Breast epithelium (tissue), 4 donors: ENCODE measurements at regions not wholly inside any gene's neighbourhood (a gene's known extent, or its start where the extent isn't known, plus 50 kb on each side); places are given as distances from the start of the nearest gene placed in this dataset.
"Not testable (repeated sequence)": the region's sequence is repeated elsewhere in the genome, so short reads cannot be mapped to it uniquely, and the experiment has no call there.

Experiments
- DNase-seq, 2 donors: peaks; one replicate each; pipeline ENCODE4 v3.0.0-alpha.2; 2019; ENCODE audit warnings: low spot score in 2 of 2
- H3K27ac ChIP-seq, 2 donors: fragments of 200-600 bp; sonication (generic) in 1 of 2; one replicate each; pipeline ENCODE4 v1.5.1; 2016 to 2019; ENCODE audit warnings: mild to moderate bottlenecking in 1 of 2
- H3K27me3 ChIP-seq, 2 donors: fragments of 200-600 bp; sonication (generic) in 1 of 2; one replicate each; pipeline versions ENCODE4 v1.5.1 to v1.6.0; 2017 to 2019; ENCODE audit warnings: control low read depth in 1 of 2, mild to moderate bottlenecking in 1 of 2
- H3K36me3 ChIP-seq: fragments of 200-600 bp; one replicate; pipeline ENCODE4 v1.5.1; 2019
- H3K4me1 ChIP-seq, 2 donors: fragments of 200-600 bp; sonication (generic); one replicate each; pipeline ENCODE4 v1.5.1; 2016 to 2019; ENCODE audit warnings: control low read depth in 1 of 2
- H3K4me3 ChIP-seq, 3 donors: fragments of 200-600 bp; sonication (generic); 1 replicate in 2 of 3; 2 replicates in 1 of 3; pipeline ENCODE4 v1.5.1; 2016 to 2019; ENCODE audit warnings: mild to moderate bottlenecking in 3 of 3, moderate library complexity in 2 of 3
- H3K9me3 ChIP-seq, 2 donors: fragments of 200-600 bp; sonication (generic) in 1 of 2; one replicate each; pipeline ENCODE4 v1.5.1; 2016 to 2019; ENCODE audit warnings: control low read depth in 1 of 2
- CTCF ChIP-seq, 3 donors: fragments of 450-650 bp; IDR thresholded peaks; one replicate each; pipeline ENCODE4 v1.5.1; 2016 to 2017; ENCODE audit warnings: antibody characterized with exemption in 3 of 3, mild to moderate bottlenecking in 3 of 3, moderate library complexity in 3 of 3
- POLR2A ChIP-seq: fragments of 450-650 bp; IDR thresholded peaks from one replicate; pipeline ENCODE4 v1.6.1; 2016; ENCODE audit warnings: antibody characterized with exemption, mild to moderate bottlenecking, moderate library complexity
- POLR2AphosphoS5 ChIP-seq, 3 donors: sonication (generic); formaldehyde crosslinking; IDR thresholded peaks; one replicate each; pipeline ENCODE4 v1.6.1; 2017; ENCODE audit warnings: antibody characterized with exemption in 3 of 3
- intact Hi-C: fragments of 100-400 bp; cut with DNase I; formaldehyde crosslinking; loops from one replicate; pipeline ENCODE4 v1.15.1; 2023; ENCODE audit warnings: low total_unique reads

- H3K4me3 ChIP-seq: no peak overlapping the region
- no peak overlapping the region for H3K27ac ChIP-seq
- no peaks in the 10 kb centered on the region for H3K27me3 ChIP-seq
- no peak for DNase-seq
- intact Hi-C loops: no loop called here
- TF ChIP-seq POLR2A: no peak
- TF ChIP-seq POLR2AphosphoS5 (IDR thresholded peaks at IDR 0.05): no peak
- TF ChIP-seq CTCF (IDR thresholded peaks at IDR 0.05): no peak
- no peaks in the 10 kb centered on the region for H3K4me1 ChIP-seq
- no peaks in the 10 kb centered on the region for H3K36me3 ChIP-seq
- no peaks in the 10 kb centered on the region for H3K9me3 ChIP-seq
Measured at GRCh38 chr11:92159931-92160330, 64.7 kb upstream of the FAT3 start.

- DNase-seq: not testable (repeated sequence)
Measured at GRCh38 chr11:92157390-92157789, 67.2 kb upstream of the FAT3 start.

DNA sequence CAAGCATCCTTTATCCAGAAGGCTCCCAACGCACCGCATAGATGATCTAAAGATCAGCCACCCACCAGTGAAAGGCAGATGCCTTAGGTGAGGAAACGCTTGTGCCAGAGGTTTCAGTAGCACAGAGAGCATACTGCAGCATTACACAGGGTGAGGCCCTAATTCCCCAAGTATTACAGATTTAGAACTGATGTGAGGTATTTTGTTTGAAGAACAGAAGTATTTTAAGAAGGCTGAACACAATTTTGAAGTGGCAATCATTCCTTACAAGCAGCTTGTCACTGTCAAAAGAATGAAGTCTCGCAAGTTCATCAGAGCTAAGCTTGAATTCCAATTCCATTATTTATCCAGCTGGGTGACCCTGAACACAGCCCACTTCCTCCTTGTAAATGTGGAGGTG lies 70.0 kb upstream of the FAT3 start:
- Histone ChIP-seq H3K27me3 (no peaks in the 10 kb centered on the region), H3K9me3 (no peaks in the 10 kb centered on the region), H3K4me1 (no peaks in the 10 kb centered on the region), H3K27ac (no peak overlapping the region), H3K36me3 (no peaks in the 10 kb centered on the region), H3K4me3 (no peak overlapping the region)
- no peak for DNase-seq
- no peak for TF ChIP-seq CTCF (IDR thresholded peaks at IDR 0.05)
- no peak for TF ChIP-seq POLR2A
- no peak for TF ChIP-seq POLR2AphosphoS5 (IDR thresholded peaks at IDR 0.05)
- intact Hi-C loops: no loop called here

More at GRCh38 chr11:92157390-92157789, 67.2 kb upstream of the FAT3 start:
- H3K36me3 ChIP-seq, H3K4me1 ChIP-seq, intact Hi-C loops, H3K9me3 ChIP-seq, H3K27ac ChIP-seq, H3K4me3 ChIP-seq, H3K27me3 ChIP-seq: not testable (repeated sequence)

DNA sequence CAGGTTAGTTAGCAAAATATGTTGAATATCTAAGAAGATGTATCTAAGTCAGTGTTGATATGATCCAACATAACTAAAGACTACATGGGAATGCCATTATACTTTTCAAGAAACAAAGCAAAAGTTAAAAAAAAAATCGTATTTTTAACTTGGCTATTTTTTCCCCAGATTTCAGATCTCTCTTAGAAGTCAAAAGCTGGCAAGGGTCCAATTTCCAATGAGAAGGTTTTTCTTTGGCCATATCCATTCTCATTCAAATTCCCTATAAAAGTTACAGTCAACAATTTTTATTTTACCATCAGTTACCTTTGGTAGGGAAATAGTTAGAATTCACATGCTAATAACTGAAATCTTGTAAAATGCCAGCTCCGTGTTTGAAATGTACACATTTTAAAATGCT lies 70.5 kb upstream of the FAT3 start:
- no peaks in the 10 kb centered on the region for H3K9me3 ChIP-seq
- TF ChIP-seq POLR2AphosphoS5 (IDR thresholded peaks at IDR 0.05): no peak
- no peak for TF ChIP-seq POLR2A
- TF ChIP-seq CTCF (IDR thresholded peaks at IDR 0.05): no peak
- H3K27ac ChIP-seq: no peak overlapping the region
- no peaks in the 10 kb centered on the region for H3K27me3 ChIP-seq
- intact Hi-C loops: no loop called here
- no peaks in the 10 kb centered on the region for H3K36me3 ChIP-seq
- DNase-seq: no peak
- H3K4me3 ChIP-seq: no peak overlapping the region
- no peaks in the 10 kb centered on the region for H3K4me1 ChIP-seq

DNA sequence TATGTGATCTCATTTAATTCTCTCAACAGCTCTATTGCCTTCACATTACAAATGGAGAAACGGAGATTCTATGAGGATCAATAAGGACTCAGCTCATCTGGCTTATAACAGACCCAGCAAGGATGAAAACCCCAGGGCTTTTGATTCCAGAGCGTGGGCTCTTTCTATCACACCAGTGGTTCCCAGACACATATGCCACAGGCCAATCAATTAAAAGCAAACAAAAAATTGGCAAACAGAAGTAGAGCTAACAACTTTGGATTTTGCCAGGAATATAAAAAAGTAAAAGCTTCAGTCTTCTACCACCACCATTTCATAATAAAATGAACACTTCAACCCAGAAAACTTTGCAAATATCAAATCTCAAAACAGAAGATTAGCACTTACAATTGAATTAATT lies 71.1 kb upstream of the FAT3 start:
- Histone ChIP-seq H3K27me3 (no peaks in the 10 kb centered on the region), H3K9me3 (no peaks in the 10 kb centered on the region), H3K4me3 (no peak overlapping the region), H3K4me1 (no peaks in the 10 kb centered on the region), H3K36me3 (no peaks in the 10 kb centered on the region), H3K27ac (no peak overlapping the region)
- intact Hi-C loops: no loop called here
- DNase-seq: no peak
- no peak for TF ChIP-seq CTCF (IDR thresholded peaks at IDR 0.05)
- TF ChIP-seq POLR2AphosphoS5 (IDR thresholded peaks at IDR 0.05): no peak
- no peak for TF ChIP-seq POLR2A

DNA sequence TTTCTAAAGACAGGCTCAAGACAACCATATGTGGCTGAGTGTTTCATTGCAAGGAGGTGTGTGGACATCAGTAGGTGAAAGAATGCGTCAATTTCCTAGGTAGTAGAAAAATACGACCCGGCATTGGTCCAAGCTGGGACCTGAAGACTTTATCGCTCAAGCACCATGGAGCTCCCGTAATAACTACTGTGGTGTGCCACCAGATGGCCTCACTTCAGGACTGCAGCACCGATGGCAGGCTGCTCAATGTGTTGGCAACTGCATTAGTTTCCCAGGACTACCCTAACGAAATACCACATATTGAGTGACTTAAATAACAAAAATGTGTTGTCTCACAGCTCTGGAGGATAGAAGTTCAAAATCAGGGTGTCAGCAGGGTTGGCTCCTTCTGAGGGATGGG lies 72.4 kb upstream of the FAT3 start:
- intact Hi-C loops: no loop called here
- Histone ChIP-seq H3K36me3 (no peaks in the 10 kb centered on the region), H3K27me3 (no peaks in the 10 kb centered on the region), H3K9me3 (no peaks in the 10 kb centered on the region), H3K4me3 (no peak overlapping the region), H3K4me1 (no peaks in the 10 kb centered on the region), H3K27ac (no peak overlapping the region)
- DNase-seq: no peak
- TF ChIP-seq POLR2AphosphoS5 (IDR thresholded peaks at IDR 0.05) (no peak), CTCF (IDR thresholded peaks at IDR 0.05) (no peak), POLR2A (no peak)
